Adrenal gland (tissue), 9 donors: ENCODE measurements at regions not wholly inside any gene's neighbourhood (a gene's known extent, or its start where the extent isn't known, plus 50 kb on each side); places are given as distances from the start of the nearest gene placed in this dataset.

Experiments
- DNase-seq, 7 donors: peaks; one replicate each; pipeline ENCODE4 v3.0.0-alpha.2; 2019 to 2020
- H3K27ac ChIP-seq, 5 donors: fragments of 200-600 bp; sonication (generic) in 4 of 5; 1 replicate in 3 of 5; 2 replicates in 2 of 5; pipeline versions ENCODE4 v1.5.1 to v1.8.0; 2016 to 2020; ENCODE audit warnings: mild to moderate bottlenecking in 1 of 5
- H3K27me3 ChIP-seq: fragments of 200-600 bp; 2 replicates; pipeline ENCODE4 v1.8.0; 2021
- H3K36me3 ChIP-seq, 2 donors: fragments of 200-600 bp; replicated peaks in 1 of 2; 1 replicate in 1 of 2; 2 replicates in 1 of 2; pipeline versions ENCODE4 v1.5.1 to v1.8.0; 2018 to 2022
- H3K4me1 ChIP-seq, 2 donors: fragments of 200-600 bp; replicated peaks in 1 of 2; 1 replicate in 1 of 2; 2 replicates in 1 of 2; pipeline versions ENCODE4 v1.5.1 to v1.8.0; 2018 to 2021
- H3K4me3 ChIP-seq, 4 donors: fragments of 200-600 bp; sonication (generic) in 3 of 4; one replicate each; pipeline ENCODE4 v1.5.1; 2016 to 2018
- H3K9me3 ChIP-seq, 3 donors: fragments of 200-600 bp; sonication (generic) in 1 of 3; replicated peaks in 1 of 3; 1 replicate in 2 of 3; 2 replicates in 1 of 3; pipeline versions ENCODE4 v1.5.1 to v1.8.0; 2016 to 2021
- CTCF ChIP-seq, 6 experiments: fragments of 450-650 bp in 4 of 6; fragments of 200-600 bp in 2 of 6; sonication (generic) in 1 of 6; IDR thresholded peaks; 1 replicate in 5 of 6; 2 replicates in 1 of 6; pipeline versions ENCODE4 v1.5.1 to v1.8.0; 2016 to 2021; ENCODE audit warnings: antibody characterized with exemption in 6 of 6, mild to moderate bottlenecking in 2 of 6, moderate library complexity in 1 of 6
- POLR2A ChIP-seq, 2 donors: fragments of 450-650 bp; IDR thresholded peaks; one replicate each; pipeline ENCODE4 v1.6.1; 2017; ENCODE audit warnings: antibody characterized with exemption in 2 of 2, mild to moderate bottlenecking in 2 of 2, moderate library complexity in 1 of 2
- WGBS, 4 donors: extraction: QIAGEN DNeasy Blood & Tissue Kit in 2 of 4; methylation state at CpG; one replicate each; pipeline versions ENCODE4 v1.1.5 to v1.1.7; 2013 to 2017; 5-methylcytosine and 5-hydroxymethylcytosine counted together
- intact Hi-C, 2 donors: fragments of 100-400 bp; cut with DNase I; formaldehyde crosslinking; loops; one replicate each; pipeline versions ENCODE4 v1.14.1 to v1.15.0; 2022 to 2023
- donor health status: healthy with polysubstance abuse.
- donor health status: Bipolar disorder and iron deficiency.
- donor health status: DM: yes; HTN: yes; CAD: no.
- donor health status: DM: no; HTN: no; CAD: no.
- donor health status: DM: no; HTN: no; CAD: no.

GRCh38 chr5:82734347-82734746 is 342.8 kb downstream of the TMEM167A start:
- no peaks in the 10 kb centered on the region for H3K27me3 ChIP-seq
- WGBS, 4 donors, result 53 to 79% (median 62%) methylated on average over 5 of the region's 5 CpGs
- H3K36me3 ChIP-seq, result no peaks in the 10 kb centered on the region
- no peak for TF ChIP-seq CTCF (IDR thresholded peaks at IDR 0.05)
- TF ChIP-seq POLR2A (IDR thresholded peaks at IDR 0.05), result no peak
- no peaks in the 10 kb centered on the region for H3K9me3 ChIP-seq
- H3K27ac ChIP-seq, result no peak overlapping the region
- DNase-seq, result no peak
- H3K4me1 ChIP-seq, result peaks cover 0 to 13% of the 10 kb centered on the region in 2 donors
- intact Hi-C loops, result no loop called here
- H3K4me3 ChIP-seq, result no peak overlapping the region

GRCh38 chr5:82730913-82731312 is 346.3 kb downstream of the TMEM167A start:
- Histone ChIP-seq H3K4me3 (no peak overlapping the region), H3K27ac (no peak overlapping the region), H3K4me1 (peaks cover 0 to 13% of the 10 kb centered on the region in 2 donors), H3K27me3 (no peaks in the 10 kb centered on the region), H3K36me3 (no peaks in the 10 kb centered on the region), H3K9me3 (no peaks in the 10 kb centered on the region)
- intact Hi-C loops, result no loop called here
- DNase-seq, result no peak
- 78 to 88% (median 85%) methylated on average over 7 of the region's 7 CpGs for WGBS, 4 donors
- TF ChIP-seq POLR2A (IDR thresholded peaks at IDR 0.05) (no peak), CTCF (IDR thresholded peaks at IDR 0.05) (no peak)

- WGBS, 4 donors, result 74 to 84% (median 82%) methylated on average over 9 of the region's 9 CpGs
- Histone ChIP-seq H3K4me1 (no peaks in the 10 kb centered on the region), H3K4me3 (no peak overlapping the region), H3K27ac (no peak overlapping the region), H3K27me3 (no peaks in the 10 kb centered on the region), H3K9me3 (no peaks in the 10 kb centered on the region), H3K36me3 (no peaks in the 10 kb centered on the region)
- intact Hi-C loops, result no loop called here
- DNase-seq, result no peak
- no peak for TF ChIP-seq POLR2A (IDR thresholded peaks at IDR 0.05)
- TF ChIP-seq CTCF (IDR thresholded peaks at IDR 0.05), result no peak
Observed at GRCh38 chr5:82728926-82729702, 348.1 kb downstream of the TMEM167A start.

- no peak overlapping the region for H3K27ac ChIP-seq
- H3K36me3 ChIP-seq, result no peaks in the 10 kb centered on the region
- no peak overlapping the region for H3K4me3 ChIP-seq
- H3K4me1 ChIP-seq, result no peaks in the 10 kb centered on the region
- no peak for TF ChIP-seq POLR2A (IDR thresholded peaks at IDR 0.05)
- no peaks in the 10 kb centered on the region for H3K9me3 ChIP-seq
- WGBS, 4 donors, result 92 to 97% (median 94%) methylated on average over 3 of the region's 3 CpGs
- intact Hi-C loops, result no loop called here
- DNase-seq, result no peak
- H3K27me3 ChIP-seq, result no peaks in the 10 kb centered on the region
Observed at GRCh38 chr5:82723168-82723567, 354.0 kb downstream of the TMEM167A start.

GRCh38 chr5:82721087-82721410 is 356.1 kb downstream of the TMEM167A start:
- no peak for DNase-seq
- Histone ChIP-seq H3K36me3 (no peaks in the 10 kb centered on the region), H3K4me1 (no peaks in the 10 kb centered on the region), H3K9me3 (no peaks in the 10 kb centered on the region), H3K27me3 (no peaks in the 10 kb centered on the region), H3K4me3 (no peak overlapping the region), H3K27ac (no peak overlapping the region)
- intact Hi-C loops, result no loop called here
- TF ChIP-seq POLR2A (IDR thresholded peaks at IDR 0.05), result no peak
- TF ChIP-seq CTCF (IDR thresholded peaks at IDR 0.05), result no peak
- 70 to 92% (median 84%) methylated on average over 1 of the region's 1 CpG for WGBS, 4 donors
